Aorta (tissue), 5 donors: ENCODE measurements at regions not wholly inside any gene's neighbourhood (a gene's known extent, or its start where the extent isn't known, plus 50 kb on each side); places are given as distances from the start of the nearest gene placed in this dataset.

Source experiments
- ATAC-seq: fragments of 200-7000 bp; cut with Tn5 transposase; one replicate; pipeline ENCODE4 v1.9.1; 2022; ENCODE audit warnings: moderate library complexity; ENCODE audit not compliant: low FRiP score
- DNase-seq, 2 donors: peaks; one replicate each; pipeline ENCODE4 v3.0.0-alpha.2; 2020
- H3K27ac ChIP-seq, 2 donors: one replicate each; pipeline ENCODE4 v1.5.1; 2013; ENCODE audit warnings: low read length in 2 of 2, mild to moderate bottlenecking in 2 of 2, moderate library complexity in 2 of 2, control low read depth in 1 of 2, inconsistent platforms in 1 of 2, low read depth in 1 of 2
- H3K27me3 ChIP-seq, 2 donors: one replicate each; pipeline ENCODE4 v1.6.1; 2013; ENCODE audit warnings: control low read depth in 1 of 2, low read length in 1 of 2, mild to moderate bottlenecking in 1 of 2, moderate library complexity in 1 of 2; ENCODE audit not compliant: insufficient read depth in 2 of 2, control insufficient read depth in 1 of 2
- H3K36me3 ChIP-seq, 2 donors: one replicate each; pipeline ENCODE4 v1.6.1; 2013; ENCODE audit warnings: control low read depth in 1 of 2, low read length in 1 of 2, mild to moderate bottlenecking in 1 of 2; ENCODE audit not compliant: insufficient read depth in 2 of 2, control insufficient read depth in 1 of 2
- H3K4me1 ChIP-seq, 2 donors: one replicate each; pipeline ENCODE4 v1.6.1; 2013; ENCODE audit warnings: low read length in 2 of 2, control low read depth in 1 of 2, mild to moderate bottlenecking in 1 of 2, moderate library complexity in 1 of 2; ENCODE audit not compliant: insufficient read depth in 2 of 2, control insufficient read depth in 1 of 2
- H3K4me3 ChIP-seq, 2 donors: one replicate each; pipeline ENCODE4 v1.5.1; 2013; ENCODE audit warnings: low read length in 2 of 2, control low read depth in 1 of 2, mild to moderate bottlenecking in 1 of 2
- H3K9me3 ChIP-seq: one replicate; pipeline ENCODE4 v1.6.1; 2013; ENCODE audit warnings: mild to moderate bottlenecking, low read length; ENCODE audit not compliant: control insufficient read depth
- WGBS, 2 donors: extraction: QIAGEN DNeasy Blood & Tissue Kit; methylation state at CpG; one replicate each; pipeline ENCODE4 v1.1.7; 2013; 5-methylcytosine and 5-hydroxymethylcytosine counted together
- intact Hi-C, 2 donors: fragments of 100-400 bp; cut with DNase I; formaldehyde crosslinking; loops; one replicate each; pipeline versions ENCODE4 v1.14.2 to v1.15.0; 2022
- donor health status: healthy with polysubstance abuse.
- donor health status: Bipolar disorder and iron deficiency.
- donor health status: DM: no; HTN: no; CAD: no.
- donor health status: DM: no; HTN: no; CAD: no.
- donor health status: DM: yes; HTN: yes; CAD: no.

- no peak for ATAC-seq
- H3K9me3 ChIP-seq: no peaks in the 10 kb centered on the region
- H3K4me3 ChIP-seq: no peak overlapping the region
- no peaks in the 10 kb centered on the region for H3K4me1 ChIP-seq
- no peaks in the 10 kb centered on the region for H3K36me3 ChIP-seq
- DNase-seq: no peak
- H3K27ac ChIP-seq: no peak overlapping the region
- no peaks in the 10 kb centered on the region for H3K27me3 ChIP-seq
- intact Hi-C loops: loop anchor here (10.0 kb wide), 1 partner anchor 443 kb away; no protein-coding TSS in a partner anchor
Measured at GRCh38 chr18:2102022-2102421, 469.3 kb downstream of the METTL4 start.

GRCh38 chr18:2103299-2103698 is 468.0 kb downstream of the METTL4 start:
- H3K4me1 ChIP-seq: no peaks in the 10 kb centered on the region
- no peak overlapping the region for H3K27ac ChIP-seq
- ATAC-seq (no peak), DNase-seq (no peak)
- H3K27me3 ChIP-seq: no peaks in the 10 kb centered on the region
- intact Hi-C loops: loop anchor here (10.0 kb wide), 1 partner anchor 442 kb away; no protein-coding TSS in a partner anchor
- no peaks in the 10 kb centered on the region for H3K9me3 ChIP-seq
- H3K36me3 ChIP-seq: no peaks in the 10 kb centered on the region
- no peak overlapping the region for H3K4me3 ChIP-seq
- WGBS, 2 donors: 81 to 83% methylated on average over 2 of the region's 2 CpGs

- Histone ChIP-seq H3K9me3 (no peaks in the 10 kb centered on the region), H3K27ac (no peak overlapping the region), H3K36me3 (no peaks in the 10 kb centered on the region), H3K4me3 (no peak overlapping the region), H3K27me3 (no peaks in the 10 kb centered on the region), H3K4me1 (no peaks in the 10 kb centered on the region)
- no peak for DNase-seq
- 38 to 41% methylated on average over 16 of the region's 16 CpGs for whole genome bisulfite sequencing, 2 donors
- intact Hi-C loops: loop anchor here (10.0 kb wide), 1 partner anchor 440 kb away; no protein-coding TSS in a partner anchor
- peak; percentile 50 for ATAC-seq
Measured at GRCh38 chr18:2104620-2105462, 466.5 kb downstream of the METTL4 start.

- H3K9me3 ChIP-seq: no peaks in the 10 kb centered on the region
- H3K4me3 ChIP-seq: no peak overlapping the region
- no peak overlapping the region for H3K27ac ChIP-seq
- no peaks in the 10 kb centered on the region for H3K4me1 ChIP-seq
- DNase-seq (no peak), ATAC-seq (no peak)
- intact Hi-C loops: loop anchor here (10.0 kb wide), 1 partner anchor 436 kb away; no protein-coding TSS in a partner anchor
- H3K27me3 ChIP-seq: no peaks in the 10 kb centered on the region
- 46 to 52% methylated on average over 6 of the region's 6 CpGs for WGBS, 2 donors
- H3K36me3 ChIP-seq: no peaks in the 10 kb centered on the region
Measured at GRCh38 chr18:2108591-2108990, 462.7 kb downstream of the METTL4 start.

GRCh38 chr18:2111456-2111855 is 459.8 kb downstream of the METTL4 start:
- WGBS, 2 donors: 46 to 49% methylated on average over 3 of the region's 3 CpGs
- intact Hi-C loops: no loop called here
- ATAC-seq (no peak), DNase-seq (no peak)
- no peak overlapping the region for H3K4me3 ChIP-seq
- no peaks in the 10 kb centered on the region for H3K27me3 ChIP-seq
- no peaks in the 10 kb centered on the region for H3K4me1 ChIP-seq
- no peak overlapping the region for H3K27ac ChIP-seq
- H3K9me3 ChIP-seq: no peaks in the 10 kb centered on the region
- no peaks in the 10 kb centered on the region for H3K36me3 ChIP-seq

GRCh38 chr18:2112435-2113045 is 458.8 kb downstream of the METTL4 start:
- 66% methylated on average over 8 of the region's 8 CpGs for WGBS, 2 donors
- Histone ChIP-seq H3K4me3 (no peak overlapping the region), H3K4me1 (no peaks in the 10 kb centered on the region), H3K27ac (no peak overlapping the region), H3K36me3 (no peaks in the 10 kb centered on the region), H3K9me3 (no peaks in the 10 kb centered on the region), H3K27me3 (no peaks in the 10 kb centered on the region)
- intact Hi-C loops: no loop called here
- no peak for DNase-seq
- ATAC-seq: no peak

GRCh38 chr18:2114289-2114688 is 457.0 kb downstream of the METTL4 start:
- no peak overlapping the region for H3K4me3 ChIP-seq
- no peaks in the 10 kb centered on the region for H3K27me3 ChIP-seq
- no peaks in the 10 kb centered on the region for H3K4me1 ChIP-seq
- DNase-seq (no peak), ATAC-seq (no peak)
- no peaks in the 10 kb centered on the region for H3K36me3 ChIP-seq
- no peaks in the 10 kb centered on the region for H3K9me3 ChIP-seq
- 34 to 40% methylated on average over 2 of the region's 2 CpGs for WGBS, 2 donors
- no peak overlapping the region for H3K27ac ChIP-seq
- intact Hi-C loops: no loop called here

GRCh38 chr18:2114765-2115164 is 456.5 kb downstream of the METTL4 start:
- no peaks in the 10 kb centered on the region for H3K4me1 ChIP-seq
- intact Hi-C loops: no loop called here
- H3K4me3 ChIP-seq: no peak overlapping the region
- DNase-seq (no peak), ATAC-seq (no peak)
- H3K36me3 ChIP-seq: no peaks in the 10 kb centered on the region
- no peaks in the 10 kb centered on the region for H3K9me3 ChIP-seq
- H3K27me3 ChIP-seq: no peaks in the 10 kb centered on the region
- 62 to 66% methylated on average over 4 of the region's 4 CpGs for WGBS, 2 donors
- no peak overlapping the region for H3K27ac ChIP-seq

GRCh38 chr18:2121224-2121623 is 450.1 kb downstream of the METTL4 start:
- H3K27ac ChIP-seq: no peak overlapping the region
- no peaks in the 10 kb centered on the region for H3K27me3 ChIP-seq
- H3K4me1 ChIP-seq: no peaks in the 10 kb centered on the region
- intact Hi-C loops: loop anchor here in 1 of 2 donors (10.0 kb wide), 1 partner anchor 76 kb away; no protein-coding TSS in a partner anchor
- WGBS, 2 donors: 43 to 53% methylated on average over 3 of the region's 3 CpGs
- H3K4me3 ChIP-seq: no peak overlapping the region
- H3K36me3 ChIP-seq: no peaks in the 10 kb centered on the region
- no peak for DNase-seq
- no peak for ATAC-seq
- H3K9me3 ChIP-seq: no peaks in the 10 kb centered on the region
